ENCODE measurements at regions not wholly inside any gene's neighbourhood (a gene's known extent, or its start where the extent isn't known, plus 50 kb on each side); places are given as distances from the start of the nearest gene placed in this dataset.

- TF ChIP-seq POLR2A (IDR thresholded peaks at IDR 0.05; ENCODE audit: low read length) (no peak), GATA1 (IDR thresholded peaks at IDR 0.05; ENCODE audit: low read depth, low read length) (no peak)
These were observed 98.0 kb upstream of the FAM20C start for GRCh38 chr7:94251-94801.
